ENCODE measurements at regions not wholly inside any gene's neighbourhood (a gene's known extent, or its start where the extent isn't known, plus 50 kb on each side); places are given as distances from the start of the nearest gene placed in this dataset.

DNA sequence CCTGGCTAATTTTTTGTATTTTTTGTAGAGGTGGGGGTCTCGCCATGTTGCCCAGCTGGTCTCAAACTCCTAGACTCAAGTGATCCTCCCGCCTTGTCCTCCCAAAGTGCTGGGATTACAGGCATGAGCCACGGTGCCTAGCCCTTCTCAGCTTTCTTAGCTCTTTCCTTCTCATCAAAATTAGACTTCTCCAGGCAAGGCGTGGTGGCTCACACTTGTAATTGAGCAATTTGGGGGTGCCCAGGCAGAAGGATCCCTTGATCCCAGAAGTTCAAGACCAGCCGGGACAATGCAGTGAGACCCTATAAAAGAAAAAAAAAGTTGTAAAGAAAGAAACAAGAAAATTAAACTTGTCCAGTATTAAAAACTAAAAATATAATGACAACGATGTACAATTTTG, 112.6 kb upstream of the ERRFI1 start:
- TF ChIP-seq SMYD3 (CRISPR knock-in tag; IDR thresholded peaks at IDR 0.05) (no peak), ZNF253 (CRISPR knock-in tag; IDR thresholded peaks at IDR 0.05; ENCODE audit: borderline replicate concordance) (no peak), HMG20A (CRISPR knock-in tag; IDR thresholded peaks at IDR 0.05; ENCODE audit: borderline replicate concordance) (no peak), TGIF2 (CRISPR knock-in tag; IDR thresholded peaks at IDR 0.05) (no peak), EZH2 (conservative IDR thresholded peaks at IDR 0.05; ENCODE audit: low read depth, low read length) (no peak), ZMYM4 (CRISPR knock-in tag; IDR thresholded peaks at IDR 0.05) (no peak), KLF11 (CRISPR knock-in tag; IDR thresholded peaks at IDR 0.05) (no peak), TCF7L2 (IDR thresholded peaks at IDR 0.05; ENCODE audit: low read depth, low read length) (no peak), SKIL (CRISPR knock-in tag; IDR thresholded peaks at IDR 0.05; ENCODE audit: borderline replicate concordance) (no peak), PHF8 (CRISPR knock-in tag; IDR thresholded peaks at IDR 0.05) (no peak), REPIN1 (CRISPR knock-in tag; IDR thresholded peaks at IDR 0.05; ENCODE audit: borderline replicate concordance, low read depth) (no peak)
- TF ChIP-seq, protein P1, sequence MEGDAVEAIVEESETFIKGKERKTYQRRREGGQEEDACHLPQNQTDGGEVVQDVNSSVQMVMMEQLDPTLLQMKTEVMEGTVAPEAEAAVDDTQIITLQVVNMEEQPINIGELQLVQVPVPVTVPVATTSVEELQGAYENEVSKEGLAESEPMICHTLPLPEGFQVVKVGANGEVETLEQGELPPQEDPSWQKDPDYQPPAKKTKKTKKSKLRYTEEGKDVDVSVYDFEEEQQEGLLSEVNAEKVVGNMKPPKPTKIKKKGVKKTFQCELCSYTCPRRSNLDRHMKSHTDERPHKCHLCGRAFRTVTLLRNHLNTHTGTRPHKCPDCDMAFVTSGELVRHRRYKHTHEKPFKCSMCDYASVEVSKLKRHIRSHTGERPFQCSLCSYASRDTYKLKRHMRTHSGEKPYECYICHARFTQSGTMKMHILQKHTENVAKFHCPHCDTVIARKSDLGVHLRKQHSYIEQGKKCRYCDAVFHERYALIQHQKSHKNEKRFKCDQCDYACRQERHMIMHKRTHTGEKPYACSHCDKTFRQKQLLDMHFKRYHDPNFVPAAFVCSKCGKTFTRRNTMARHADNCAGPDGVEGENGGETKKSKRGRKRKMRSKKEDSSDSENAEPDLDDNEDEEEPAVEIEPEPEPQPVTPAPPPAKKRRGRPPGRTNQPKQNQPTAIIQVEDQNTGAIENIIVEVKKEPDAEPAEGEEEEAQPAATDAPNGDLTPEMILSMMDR (CRISPR knock-in tag; IDR thresholded peaks at IDR 0.05) = no peak
- TF ChIP-seq, protein P2, sequence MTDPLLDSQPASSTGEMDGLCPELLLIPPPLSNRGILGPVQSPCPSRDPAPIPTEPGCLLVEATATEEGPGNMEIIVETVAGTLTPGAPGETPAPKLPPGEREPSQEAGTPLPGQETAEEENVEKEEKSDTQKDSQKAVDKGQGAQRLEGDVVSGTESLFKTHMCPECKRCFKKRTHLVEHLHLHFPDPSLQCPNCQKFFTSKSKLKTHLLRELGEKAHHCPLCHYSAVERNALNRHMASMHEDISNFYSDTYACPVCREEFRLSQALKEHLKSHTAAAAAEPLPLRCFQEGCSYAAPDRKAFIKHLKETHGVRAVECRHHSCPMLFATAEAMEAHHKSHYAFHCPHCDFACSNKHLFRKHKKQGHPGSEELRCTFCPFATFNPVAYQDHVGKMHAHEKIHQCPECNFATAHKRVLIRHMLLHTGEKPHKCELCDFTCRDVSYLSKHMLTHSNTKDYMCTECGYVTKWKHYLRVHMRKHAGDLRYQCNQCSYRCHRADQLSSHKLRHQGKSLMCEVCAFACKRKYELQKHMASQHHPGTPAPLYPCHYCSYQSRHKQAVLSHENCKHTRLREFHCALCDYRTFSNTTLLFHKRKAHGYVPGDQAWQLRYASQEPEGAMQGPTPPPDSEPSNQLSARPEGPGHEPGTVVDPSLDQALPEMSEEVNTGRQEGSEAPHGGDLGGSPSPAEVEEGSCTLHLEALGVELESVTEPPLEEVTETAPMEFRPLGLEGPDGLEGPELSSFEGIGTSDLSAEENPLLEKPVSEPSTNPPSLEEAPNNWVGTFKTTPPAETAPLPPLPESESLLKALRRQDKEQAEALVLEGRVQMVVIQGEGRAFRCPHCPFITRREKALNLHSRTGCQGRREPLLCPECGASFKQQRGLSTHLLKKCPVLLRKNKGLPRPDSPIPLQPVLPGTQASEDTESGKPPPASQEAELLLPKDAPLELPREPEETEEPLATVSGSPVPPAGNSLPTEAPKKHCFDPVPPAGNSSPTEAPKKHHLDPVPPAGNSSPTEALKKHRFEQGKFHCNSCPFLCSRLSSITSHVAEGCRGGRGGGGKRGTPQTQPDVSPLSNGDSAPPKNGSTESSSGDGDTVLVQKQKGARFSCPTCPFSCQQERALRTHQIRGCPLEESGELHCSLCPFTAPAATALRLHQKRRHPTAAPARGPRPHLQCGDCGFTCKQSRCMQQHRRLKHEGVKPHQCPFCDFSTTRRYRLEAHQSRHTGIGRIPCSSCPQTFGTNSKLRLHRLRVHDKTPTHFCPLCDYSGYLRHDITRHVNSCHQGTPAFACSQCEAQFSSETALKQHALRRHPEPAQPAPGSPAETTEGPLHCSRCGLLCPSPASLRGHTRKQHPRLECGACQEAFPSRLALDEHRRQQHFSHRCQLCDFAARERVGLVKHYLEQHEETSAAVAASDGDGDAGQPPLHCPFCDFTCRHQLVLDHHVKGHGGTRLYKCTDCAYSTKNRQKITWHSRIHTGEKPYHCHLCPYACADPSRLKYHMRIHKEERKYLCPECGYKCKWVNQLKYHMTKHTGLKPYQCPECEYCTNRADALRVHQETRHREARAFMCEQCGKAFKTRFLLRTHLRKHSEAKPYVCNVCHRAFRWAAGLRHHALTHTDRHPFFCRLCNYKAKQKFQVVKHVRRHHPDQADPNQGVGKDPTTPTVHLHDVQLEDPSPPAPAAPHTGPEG (CRISPR knock-in tag; IDR thresholded peaks at IDR 0.05) = no peak
